PC-3 (cell line): ENCODE measurements at regions not wholly inside any gene's neighbourhood (a gene's known extent, or its start where the extent isn't known, plus 50 kb on each side); places are given as distances from the start of the nearest gene placed in this dataset.

Experiments
- ATAC-seq: fragments of 200-7000 bp; cut with Tn5 transposase; 2 replicates; pipeline ENCODE4 v1.9.1; 2020; ENCODE audit warnings: mild to moderate bottlenecking, moderate library complexity
- BruUV-seq: library from RNA; stranded (reverse); fragments of 400-500 nt; replicated peaks from 2 replicates; lab custom pipeline; 2021; lab: Mats Ljungman, UMichigan
- CTCF ChIA-PET: fragments of 300-600 bp; sonication (Branson Sonifier 250); formaldehyde crosslinking; loops from one replicate; lab custom pipeline; 2022; ENCODE audit warnings: antibody characterized with exemption; lab: Charles Lee
- POLR2A ChIA-PET: fragments of 300-600 bp; sonication (Branson Sonifier 250); formaldehyde crosslinking; loops from one replicate; lab custom pipeline; 2022; ENCODE audit warnings: antibody characterized with exemption; ENCODE audit not compliant: unreplicated experiment; lab: Charles Lee
- DNase-seq: peaks from one replicate; pipeline ENCODE4 v3.0.0-alpha.2; 2015
- H2AFZ ChIP-seq: fragments of 300-600 bp; sonication (generic); 2 replicates; pipeline ENCODE4 v1.6.0; 2016; ENCODE audit warnings: antibody characterized with exemption, low read length
- H3F3A ChIP-seq: fragments of 300-600 bp; sonication (generic); one replicate; pipeline ENCODE4 v1.6.0; 2017; ENCODE audit warnings: antibody characterized with exemption, low read length, control low read depth, mild to moderate bottlenecking; ENCODE audit not compliant: unreplicated experiment
- H3K27ac ChIP-seq: fragments of 300-600 bp; sonication (generic); 2 replicates; pipeline ENCODE4 v1.5.1; 2016; ENCODE audit warnings: mild to moderate bottlenecking, low read length
- H3K27me3 ChIP-seq: fragments of 300-600 bp; sonication (generic); 2 replicates; pipeline ENCODE4 v1.6.1; 2016; ENCODE audit warnings: low read length, mixed read lengths
- H3K36me3 ChIP-seq: fragments of 300-600 bp; sonication (generic); 2 replicates; pipeline ENCODE4 v1.6.1; 2016; ENCODE audit warnings: low read depth, mixed run types, low read length, mixed read lengths
- H3K4me1 ChIP-seq: fragments of 300-600 bp; sonication (generic); 2 replicates; pipeline ENCODE4 v1.5.1; 2016; ENCODE audit warnings: low read length; ENCODE audit not compliant: insufficient read depth
- H3K4me2 ChIP-seq: fragments of 300-600 bp; sonication (generic); 2 replicates; pipeline ENCODE4 v1.6.0; 2016; ENCODE audit warnings: low read length
- H3K4me3 ChIP-seq: fragments of 300-600 bp; sonication (generic); 2 replicates; pipeline ENCODE4 v1.5.1; 2016; ENCODE audit warnings: mild to moderate bottlenecking, low read length, mixed read lengths
- H3K79me2 ChIP-seq: fragments of 300-600 bp; sonication (generic); 2 replicates; pipeline ENCODE4 v1.6.1; 2017; ENCODE audit warnings: low read length, mixed read lengths
- H3K9ac ChIP-seq: fragments of 300-600 bp; sonication (generic); 2 replicates; pipeline ENCODE4 v1.6.0; 2016; ENCODE audit warnings: mild to moderate bottlenecking, low read length
- H3K9me2 ChIP-seq: fragments of 300-600 bp; sonication (generic); replicated peaks from 2 replicates; pipeline ENCODE4 v1.6.1; 2016; ENCODE audit warnings: mixed run types, low read length, mixed read lengths
- H3K9me3 ChIP-seq: fragments of 300-600 bp; sonication (generic); 2 replicates; pipeline ENCODE4 v1.6.1; 2016; ENCODE audit warnings: low read length, mixed read lengths
- H4K20me1 ChIP-seq: fragments of 300-600 bp; sonication (generic); 2 replicates; pipeline ENCODE4 v1.6.1; 2016; ENCODE audit warnings: low read length, mixed read lengths
- CTCF ChIP-seq: fragments of 300-600 bp; sonication (generic); conservative IDR thresholded peaks from 2 replicates; pipeline ENCODE4 v1.5.1; 2017; ENCODE audit warnings: antibody characterized with exemption, low read depth, mild to moderate bottlenecking, low read length
- EZH2 ChIP-seq: fragments of 300-600 bp; sonication (generic); IDR thresholded peaks from one replicate; pipeline ENCODE4 v1.6.1; 2017; ENCODE audit warnings: antibody characterized with exemption, mild to moderate bottlenecking, low read length; ENCODE audit not compliant: unreplicated experiment
- EZH2phosphoT487 ChIP-seq: fragments of 300-600 bp; sonication (generic); IDR thresholded peaks from 2 replicates; pipeline ENCODE4 v1.6.1; 2018; ENCODE audit warnings: mild to moderate bottlenecking, antibody characterized with exemption, low read length, borderline replicate concordance
- intact Hi-C: fragments of 100-400 bp; cut with micrococcal nuclease; formaldehyde crosslinking; loops from 2 replicates; pipeline ENCODE4 v1.9.0; 2023

- ChIA-PET CTCF (no interaction called here), POLR2A (no interaction called here)
- DNase-seq (no peak), ATAC-seq (no peak)
- peaks cover 41% of the 10 kb centered on the region for H3K4me1 ChIP-seq
- H3K27me3 ChIP-seq = no peaks in the 10 kb centered on the region
- H4K20me1 ChIP-seq = no peaks in the 10 kb centered on the region
- intact Hi-C loops = no loop called here
- H3K4me2 ChIP-seq = no peak overlapping the region
- H3K27ac ChIP-seq = peak overlapping the region; percentile 17; the same call in 1 of the 2 replicates
- H3K4me3 ChIP-seq = no peak overlapping the region
- no TSS peak for BruUV-seq
- no peak for TF ChIP-seq CTCF
- TF ChIP-seq EZH2 = no peak
- TF ChIP-seq EZH2phosphoT487 = no peak
- H3K36me3 ChIP-seq = no peaks in the 10 kb centered on the region
- H3K9me2 ChIP-seq = no peaks in the 10 kb centered on the region
- peak overlapping the region; percentile 18 for H2AFZ ChIP-seq
- H3K9me3 ChIP-seq = no peaks in the 10 kb centered on the region
- no peaks in the 10 kb centered on the region for H3K79me2 ChIP-seq
- H3K9ac ChIP-seq = no peak overlapping the region
- H3F3A ChIP-seq = peaks cover 9% of the 10 kb centered on the region
Observed at GRCh38 chr4:66297703-66298102, 627.4 kb upstream of the EPHA5 start.

GRCh38 chr4:66294638-66295037, 624.3 kb upstream of the EPHA5 start:
- no peak overlapping the region for H3K4me3 ChIP-seq
- peaks cover 27% of the 10 kb centered on the region for H3K4me1 ChIP-seq
- DNase-seq = peak; percentile 61
- ChIA-PET POLR2A (no interaction called here), CTCF (no interaction called here)
- no TSS peak for BruUV-seq
- H3K36me3 ChIP-seq = no peaks in the 10 kb centered on the region
- no peaks in the 10 kb centered on the region for H3K79me2 ChIP-seq
- H3K9me3 ChIP-seq = no peaks in the 10 kb centered on the region
- H3F3A ChIP-seq = no peaks in the 10 kb centered on the region
- H3K4me2 ChIP-seq = no peak overlapping the region
- intact Hi-C loops = no loop called here
- no peaks in the 10 kb centered on the region for H4K20me1 ChIP-seq
- no peak for TF ChIP-seq CTCF
- TF ChIP-seq EZH2 = no peak
- TF ChIP-seq EZH2phosphoT487 = no peak
- no peak overlapping the region for H3K9ac ChIP-seq
- no peak overlapping the region for H2AFZ ChIP-seq
- ATAC-seq = no peak
- no peak overlapping the region for H3K27ac ChIP-seq
- no peaks in the 10 kb centered on the region for H3K27me3 ChIP-seq
- no peaks in the 10 kb centered on the region for H3K9me2 ChIP-seq

GRCh38 chr4:66284991-66285451, 614.7 kb upstream of the EPHA5 start:
- no TSS peak for BruUV-seq
- no peak for DNase-seq
- ATAC-seq = no peak
- Histone ChIP-seq H3K9me3 (no peaks in the 10 kb centered on the region), H3K27me3 (no peaks in the 10 kb centered on the region), H3K4me3 (no peak overlapping the region), H3K4me2 (no peak overlapping the region), H3K36me3 (no peaks in the 10 kb centered on the region), H3K4me1 (no peaks in the 10 kb centered on the region), H4K20me1 (no peaks in the 10 kb centered on the region), H2AFZ (no peak overlapping the region), H3K79me2 (no peaks in the 10 kb centered on the region), H3F3A (no peaks in the 10 kb centered on the region), H3K9me2 (no peaks in the 10 kb centered on the region), H3K9ac (no peak overlapping the region), H3K27ac (no peak overlapping the region)
- CTCF ChIA-PET = no interaction called here
- TF ChIP-seq EZH2 = no peak
- TF ChIP-seq CTCF = no peak
- TF ChIP-seq EZH2phosphoT487 = no peak
- POLR2A ChIA-PET = no interaction called here
- intact Hi-C loops = no loop called here
